ENCODE measurements at regions not wholly inside any gene's neighbourhood (a gene's known extent, or its start where the extent isn't known, plus 50 kb on each side); places are given as distances from the start of the nearest gene placed in this dataset.

DNA sequence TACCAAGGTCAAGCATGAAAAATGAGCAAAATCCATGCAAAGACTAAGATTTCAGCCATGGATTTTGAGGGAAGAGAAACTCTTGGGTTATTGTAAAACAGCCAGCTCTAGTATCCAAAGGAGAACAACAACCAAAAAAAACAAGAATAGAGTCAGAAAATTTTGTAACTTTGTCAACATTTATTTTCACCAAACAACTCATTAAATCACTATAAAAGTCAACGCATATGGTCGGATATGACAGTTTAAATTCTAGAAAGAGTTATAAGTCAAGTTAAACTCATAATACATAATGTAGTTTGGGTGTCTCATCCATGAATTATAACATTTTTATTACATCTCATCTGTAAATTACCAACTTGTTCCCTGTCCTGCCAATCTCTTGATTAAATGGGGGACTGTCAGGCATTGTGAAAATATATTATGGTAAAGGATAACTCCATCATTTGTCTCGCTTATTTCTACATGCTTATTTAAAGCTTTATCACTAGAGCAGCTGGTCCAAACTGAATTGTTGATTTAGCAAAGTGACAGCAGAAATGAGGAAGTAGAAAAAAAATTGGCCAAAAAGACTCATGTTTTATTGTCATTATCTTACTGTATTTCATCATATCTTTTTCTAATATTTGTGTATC, 224.8 kb upstream of the NOCT start:
- no peaks in the 10 kb centered on the region for H3K4me1 ChIP-seq (ENCODE audit: control insufficient read depth in 2 of 2, insufficient read depth in 1 of 2, low read depth in 1 of 2, low read length in 2 of 2)
- H3K9ac ChIP-seq (ENCODE audit: low read depth, low read length, poor library complexity): no peak overlapping the region
- no peaks in the 10 kb centered on the region for H3K36me3 ChIP-seq (replicated peaks in 1 of 2; ENCODE audit: control insufficient read depth in 2 of 2, insufficient read depth in 2 of 2, low read length in 2 of 2)
- H3K4ac ChIP-seq (ENCODE audit: low read length): no peak overlapping the region
- H2BK15ac ChIP-seq (ENCODE audit: low read length): no peak overlapping the region
- H2BK120ac ChIP-seq (ENCODE audit: low read depth, low read length): no peak overlapping the region
- H2BK12ac ChIP-seq (ENCODE audit: low read length): no peak overlapping the region
- H3K23ac ChIP-seq (ENCODE audit: low read depth, low read length, poor library complexity): no peak overlapping the region
- no CpG with 5 or more reads among the region's 3 CpGs for WGBS, 2 donors (ENCODE audit: extremely low coverage in 2 of 2, insufficient read length in 2 of 2, insufficient replicate concordance in 1 of 2)
- H2AK5ac ChIP-seq (ENCODE audit: low read depth, low read length): no peak overlapping the region
- H3K14ac ChIP-seq (ENCODE audit: low read length): no peak overlapping the region
- no peak overlapping the region for H4K8ac ChIP-seq (ENCODE audit: low read depth, low read length)
- no peaks in the 10 kb centered on the region for H3K9me3 ChIP-seq (replicated peaks in 1 of 2; ENCODE audit: control insufficient read depth in 2 of 2, insufficient read depth in 1 of 2, low read depth in 1 of 2, low read length in 2 of 2)
- no peaks in the 10 kb centered on the region for H3K27me3 ChIP-seq (ENCODE audit: control insufficient read depth in 3 of 3, insufficient read depth in 3 of 3, low read depth in 1 of 3, low read length in 3 of 3)
- no peak overlapping the region for H4K91ac ChIP-seq (ENCODE audit: low read depth, low read length, poor library complexity)
- H2BK5ac ChIP-seq (ENCODE audit: low read length): no peak overlapping the region
- H3K18ac ChIP-seq (ENCODE audit: low read length): no peak overlapping the region
- no peak overlapping the region for H3K4me3 ChIP-seq (ENCODE audit: low read length in 2 of 2)
- DNase-seq (ENCODE audit: low spot score): no peak
- H3K79me1 ChIP-seq (ENCODE audit: low read depth, low read length): no peaks in the 10 kb centered on the region
- H2AFZ ChIP-seq (ENCODE audit: low read length): no peak overlapping the region
- H3K27ac ChIP-seq (replicated peaks; ENCODE audit: low read length): no peak overlapping the region
- H3K4me2 ChIP-seq (ENCODE audit: insufficient read depth, low read length, poor library complexity, severe bottlenecking): no peak overlapping the region

DNA sequence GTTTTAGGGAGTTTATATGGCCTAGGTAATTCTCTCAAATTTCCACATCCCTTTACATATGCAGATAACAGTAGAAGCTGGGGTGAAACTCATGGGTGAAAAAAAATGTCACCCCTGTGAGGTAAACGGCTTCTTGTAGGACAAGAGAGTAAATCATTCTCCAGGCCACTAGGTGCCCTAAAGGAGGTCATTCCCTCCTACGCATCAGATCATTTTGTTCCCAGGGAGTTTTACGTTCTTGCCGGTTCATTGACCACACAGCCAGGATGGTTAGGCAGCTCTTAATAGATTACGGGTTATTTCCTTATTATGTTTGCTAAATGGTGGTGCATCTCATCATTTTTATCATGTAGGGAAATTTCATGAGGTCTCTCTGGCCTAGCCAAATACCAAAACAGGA, 225.8 kb upstream of the NOCT start:
- Histone ChIP-seq H2BK120ac (ENCODE audit: low read depth, low read length) (no peak overlapping the region), H2AK5ac (ENCODE audit: low read depth, low read length) (no peak overlapping the region), H2BK15ac (ENCODE audit: low read length) (no peak overlapping the region), H3K36me3 (replicated peaks in 1 of 2; ENCODE audit: control insufficient read depth in 2 of 2, insufficient read depth in 2 of 2, low read length in 2 of 2) (no peaks in the 10 kb centered on the region), H2BK5ac (ENCODE audit: low read length) (no peak overlapping the region), H3K27ac (replicated peaks; ENCODE audit: low read length) (no peak overlapping the region), H3K79me1 (ENCODE audit: low read depth, low read length) (no peaks in the 10 kb centered on the region), H3K23ac (ENCODE audit: low read depth, low read length, poor library complexity) (no peak overlapping the region), H2AFZ (ENCODE audit: low read length) (no peak overlapping the region), H3K18ac (ENCODE audit: low read length) (no peak overlapping the region), H3K27me3 (ENCODE audit: control insufficient read depth in 3 of 3, insufficient read depth in 3 of 3, low read depth in 1 of 3, low read length in 3 of 3) (no peaks in the 10 kb centered on the region), H3K14ac (ENCODE audit: low read length) (no peak overlapping the region), H4K8ac (ENCODE audit: low read depth, low read length) (no peak overlapping the region), H3K4me1 (ENCODE audit: control insufficient read depth in 2 of 2, insufficient read depth in 1 of 2, low read depth in 1 of 2, low read length in 2 of 2) (no peaks in the 10 kb centered on the region), H3K4me3 (ENCODE audit: low read length in 2 of 2) (no peak overlapping the region), H3K9me3 (replicated peaks in 1 of 2; ENCODE audit: control insufficient read depth in 2 of 2, insufficient read depth in 1 of 2, low read depth in 1 of 2, low read length in 2 of 2) (no peaks in the 10 kb centered on the region), H4K91ac (ENCODE audit: low read depth, low read length, poor library complexity) (no peak overlapping the region), H2BK12ac (ENCODE audit: low read length) (no peak overlapping the region), H3K9ac (ENCODE audit: low read depth, low read length, poor library complexity) (no peak overlapping the region), H3K4me2 (ENCODE audit: insufficient read depth, low read length, poor library complexity, severe bottlenecking) (no peak overlapping the region), H3K4ac (ENCODE audit: low read length) (no peak overlapping the region)
- no peak for DNase-seq (ENCODE audit: low spot score)
- no CpG with 5 or more reads among the region's 5 CpGs for WGBS, 2 donors (ENCODE audit: extremely low coverage in 2 of 2, insufficient read length in 2 of 2, insufficient replicate concordance in 1 of 2)

- no peak overlapping the region for H2BK120ac ChIP-seq (ENCODE audit: low read depth, low read length)
- H3K27me3 ChIP-seq (ENCODE audit: control insufficient read depth in 3 of 3, insufficient read depth in 3 of 3, low read depth in 1 of 3, low read length in 3 of 3): no peaks in the 10 kb centered on the region
- no peak overlapping the region for H3K4me3 ChIP-seq (ENCODE audit: low read length in 2 of 2)
- no peaks in the 10 kb centered on the region for H3K36me3 ChIP-seq (replicated peaks in 1 of 2; ENCODE audit: control insufficient read depth in 2 of 2, insufficient read depth in 2 of 2, low read length in 2 of 2)
- no peak overlapping the region for H2BK12ac ChIP-seq (ENCODE audit: low read length)
- no peak overlapping the region for H3K18ac ChIP-seq (ENCODE audit: low read length)
- no peak overlapping the region for H2BK5ac ChIP-seq (ENCODE audit: low read length)
- H3K9me3 ChIP-seq (replicated peaks in 1 of 2; ENCODE audit: control insufficient read depth in 2 of 2, insufficient read depth in 1 of 2, low read depth in 1 of 2, low read length in 2 of 2): no peaks in the 10 kb centered on the region
- H3K27ac ChIP-seq (replicated peaks; ENCODE audit: low read length): no peak overlapping the region
- no peak overlapping the region for H2AFZ ChIP-seq (ENCODE audit: low read length)
- no peak overlapping the region for H3K23ac ChIP-seq (ENCODE audit: low read depth, low read length, poor library complexity)
- H3K4me2 ChIP-seq (ENCODE audit: insufficient read depth, low read length, poor library complexity, severe bottlenecking): no peak overlapping the region
- H3K4ac ChIP-seq (ENCODE audit: low read length): no peak overlapping the region
- H2AK5ac ChIP-seq (ENCODE audit: low read depth, low read length): no peak overlapping the region
- DNase-seq (ENCODE audit: low spot score): no peak
- H2BK15ac ChIP-seq (ENCODE audit: low read length): no peak overlapping the region
- H3K4me1 ChIP-seq (ENCODE audit: control insufficient read depth in 2 of 2, insufficient read depth in 1 of 2, low read depth in 1 of 2, low read length in 2 of 2): no peaks in the 10 kb centered on the region
- H3K9ac ChIP-seq (ENCODE audit: low read depth, low read length, poor library complexity): no peak overlapping the region
- no peaks in the 10 kb centered on the region for H3K79me1 ChIP-seq (ENCODE audit: low read depth, low read length)
- no peak overlapping the region for H4K91ac ChIP-seq (ENCODE audit: low read depth, low read length, poor library complexity)
- no peak overlapping the region for H4K8ac ChIP-seq (ENCODE audit: low read depth, low read length)
- no peak overlapping the region for H3K14ac ChIP-seq (ENCODE audit: low read length)
- WGBS, 2 donors (ENCODE audit: extremely low coverage in 2 of 2, insufficient read length in 2 of 2, insufficient replicate concordance in 1 of 2): no CpG with 5 or more reads among the region's 5 CpGs
Measured at GRCh38 chr4:138788857-138789256, 226.7 kb upstream of the NOCT start.

GRCh38 chr4:138788267-138788790, 227.3 kb upstream of the NOCT start:
- no peak overlapping the region for H3K27ac ChIP-seq (replicated peaks; ENCODE audit: low read length)
- no peak overlapping the region for H3K14ac ChIP-seq (ENCODE audit: low read length)
- DNase-seq (ENCODE audit: low spot score): no peak
- H3K4me2 ChIP-seq (ENCODE audit: insufficient read depth, low read length, poor library complexity, severe bottlenecking): no peak overlapping the region
- no peak overlapping the region for H2AK5ac ChIP-seq (ENCODE audit: low read depth, low read length)
- no peak overlapping the region for H2BK5ac ChIP-seq (ENCODE audit: low read length)
- H4K8ac ChIP-seq (ENCODE audit: low read depth, low read length): no peak overlapping the region
- H3K9ac ChIP-seq (ENCODE audit: low read depth, low read length, poor library complexity): no peak overlapping the region
- H2BK120ac ChIP-seq (ENCODE audit: low read depth, low read length): no peak overlapping the region
- H2BK12ac ChIP-seq (ENCODE audit: low read length): no peak overlapping the region
- H3K4me3 ChIP-seq (ENCODE audit: low read length in 2 of 2): no peak overlapping the region
- H3K36me3 ChIP-seq (replicated peaks in 1 of 2; ENCODE audit: control insufficient read depth in 2 of 2, insufficient read depth in 2 of 2, low read length in 2 of 2): no peaks in the 10 kb centered on the region
- H2AFZ ChIP-seq (ENCODE audit: low read length): no peak overlapping the region
- no peak overlapping the region for H4K91ac ChIP-seq (ENCODE audit: low read depth, low read length, poor library complexity)
- H3K27me3 ChIP-seq (ENCODE audit: control insufficient read depth in 3 of 3, insufficient read depth in 3 of 3, low read depth in 1 of 3, low read length in 3 of 3): no peaks in the 10 kb centered on the region
- H3K4me1 ChIP-seq (ENCODE audit: control insufficient read depth in 2 of 2, insufficient read depth in 1 of 2, low read depth in 1 of 2, low read length in 2 of 2): no peaks in the 10 kb centered on the region
- H3K23ac ChIP-seq (ENCODE audit: low read depth, low read length, poor library complexity): no peak overlapping the region
- no peaks in the 10 kb centered on the region for H3K9me3 ChIP-seq (replicated peaks in 1 of 2; ENCODE audit: control insufficient read depth in 2 of 2, insufficient read depth in 1 of 2, low read depth in 1 of 2, low read length in 2 of 2)
- no peaks in the 10 kb centered on the region for H3K79me1 ChIP-seq (ENCODE audit: low read depth, low read length)
- H2BK15ac ChIP-seq (ENCODE audit: low read length): no peak overlapping the region
- no peak overlapping the region for H3K18ac ChIP-seq (ENCODE audit: low read length)
- no CpG with 5 or more reads among the region's 1 CpG for WGBS, 2 donors (ENCODE audit: extremely low coverage in 2 of 2, insufficient read length in 2 of 2, insufficient replicate concordance in 1 of 2)
- no peak overlapping the region for H3K4ac ChIP-seq (ENCODE audit: low read length)

All from neuronal stem cell (in vitro differentiated cells).